Glomerular visceral epithelial cell (primary cell): ENCODE measurements at regions not wholly inside any gene's neighbourhood (a gene's known extent, or its start where the extent isn't known, plus 50 kb on each side); places are given as distances from the start of the nearest gene placed in this dataset.
"Not testable (repeated sequence)": the region's sequence is repeated elsewhere in the genome, so short reads cannot be mapped to it uniquely, and the experiment has no call there.

ENCODE experiments used
- DNase-seq: peaks from one replicate; pipeline ENCODE4 v3.0.0-alpha.2; 2016; ENCODE audit errors: extremely low spot score

DNA sequence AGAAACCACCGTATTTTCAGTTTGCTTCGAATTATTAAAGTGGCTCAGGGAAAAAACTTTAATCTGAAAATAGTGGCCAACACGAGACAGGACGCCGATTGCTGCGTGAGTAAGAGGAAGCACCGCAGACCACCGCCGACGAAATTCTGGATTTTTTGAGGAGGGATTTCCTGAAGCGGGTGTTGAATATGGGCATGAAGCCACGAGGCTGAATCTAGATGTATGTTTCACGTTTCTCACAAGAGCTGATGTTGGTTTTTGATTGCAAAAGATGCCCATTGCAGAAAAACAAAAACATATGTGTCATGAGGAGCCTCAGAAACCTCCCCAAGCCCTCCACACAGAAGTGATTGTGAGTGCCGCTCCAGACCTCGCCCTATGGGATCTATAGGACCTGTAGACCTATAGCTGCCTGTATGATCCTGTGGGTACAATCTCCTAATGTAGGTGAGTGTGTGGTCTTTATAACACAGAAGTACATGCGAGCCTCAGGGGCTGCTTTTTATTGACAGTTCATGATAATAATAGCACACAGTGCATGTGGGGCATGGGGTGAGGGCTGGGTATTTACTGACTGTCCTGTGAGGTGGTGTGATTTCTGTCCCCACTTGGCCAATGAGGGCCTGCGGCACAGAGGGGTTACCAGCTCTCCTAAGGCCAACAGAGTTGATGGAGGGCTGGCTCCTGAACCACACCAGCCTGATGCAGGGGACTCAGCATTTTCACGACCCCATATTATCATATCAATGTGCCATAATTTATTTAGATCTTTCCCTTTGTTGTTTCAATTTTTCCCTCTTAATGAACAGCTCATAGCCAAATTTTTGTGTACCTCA, 243.9 kb downstream of the DLL1 start:
- no peak for DNase-seq

DNA sequence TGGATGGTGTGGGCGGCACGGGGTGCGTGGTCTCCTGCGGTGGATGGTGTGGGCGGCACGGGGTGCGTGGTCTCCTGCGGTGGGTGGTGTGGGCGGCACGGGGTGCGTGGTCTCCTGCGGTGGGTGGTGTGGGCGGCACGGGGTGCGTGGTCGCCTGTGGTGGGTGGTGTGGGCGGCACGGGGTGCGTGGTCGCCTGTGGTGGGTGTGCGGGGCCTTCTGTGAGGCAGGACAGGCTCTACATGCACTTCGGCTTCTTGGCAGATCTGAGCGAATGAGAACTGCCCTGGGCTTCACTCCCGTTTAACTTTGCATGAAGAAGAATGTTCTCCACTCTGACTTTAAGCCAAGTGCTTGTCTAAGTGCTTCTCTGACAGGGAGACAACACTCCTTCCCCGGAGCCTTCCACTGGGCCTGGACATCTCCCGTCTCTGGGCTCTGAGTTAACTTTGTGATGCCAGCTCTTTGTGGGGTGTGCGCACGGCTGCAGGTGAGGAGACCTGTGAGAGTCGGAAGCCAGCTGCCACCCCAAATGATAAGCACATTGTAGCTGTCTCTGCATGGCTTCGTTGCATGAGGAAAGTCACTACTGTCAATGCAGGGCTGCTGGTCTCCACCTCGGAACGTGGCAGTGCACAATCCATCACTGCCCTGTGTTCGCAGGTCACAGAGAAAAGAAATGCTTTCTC, 244.8 kb downstream of the DLL1 start:
- DNase-seq: no peak

DNA sequence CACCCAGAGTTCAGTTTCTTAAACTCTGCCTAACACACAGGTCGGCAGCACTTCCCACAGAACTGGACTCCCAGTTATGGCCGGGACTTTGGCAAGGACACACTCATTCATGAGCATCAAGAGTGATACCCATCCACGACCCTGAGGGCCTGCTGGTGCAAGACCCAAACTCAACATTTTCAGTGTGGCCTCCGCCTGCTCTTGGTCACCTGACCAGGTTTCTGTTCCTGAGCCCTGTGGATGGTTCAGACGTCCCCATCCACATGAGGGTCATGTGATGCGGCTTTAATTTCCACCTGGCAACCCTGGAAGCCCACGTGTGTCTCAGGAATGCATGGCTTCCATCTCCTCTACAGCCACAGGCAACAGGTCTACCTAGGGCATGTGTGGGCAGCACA, 245.3 kb downstream of the DLL1 start:
- DNase-seq: no peak

DNA sequence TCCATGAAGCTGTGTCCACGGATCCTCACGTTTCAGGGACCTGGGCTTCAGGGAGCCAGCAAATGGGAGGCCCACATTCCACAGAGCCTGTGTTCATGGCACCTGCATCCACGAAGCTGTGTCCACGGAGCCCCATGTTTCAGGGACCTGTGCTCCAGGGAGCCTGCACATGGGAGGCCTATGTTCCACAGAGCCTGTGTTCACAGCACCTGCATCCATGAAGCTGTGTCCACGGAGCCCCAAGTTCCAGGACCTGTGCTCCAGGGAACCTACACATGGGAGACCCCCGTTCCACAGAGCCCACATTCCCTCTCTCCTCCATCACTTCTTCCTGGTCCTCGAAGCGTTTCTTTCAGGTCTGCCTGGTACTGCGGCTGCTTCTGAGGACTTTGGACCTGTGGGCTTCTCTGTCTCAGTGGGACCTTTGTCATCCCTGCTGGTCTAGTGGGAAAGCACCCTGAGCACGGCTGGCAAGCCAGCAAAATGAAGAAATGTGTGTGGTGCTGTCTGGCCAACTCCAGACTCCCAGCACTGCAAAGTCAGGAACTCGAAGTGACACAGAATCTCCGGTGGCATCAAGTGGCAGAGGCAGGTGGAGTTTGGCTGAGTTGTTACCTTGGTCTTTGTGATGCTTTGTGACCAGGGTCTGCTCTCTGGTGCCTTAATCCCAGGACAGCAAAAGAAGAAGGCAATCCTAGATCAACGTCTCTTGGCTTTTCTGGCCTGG, 245.9 kb downstream of the DLL1 start:
- no peak for DNase-seq

DNA sequence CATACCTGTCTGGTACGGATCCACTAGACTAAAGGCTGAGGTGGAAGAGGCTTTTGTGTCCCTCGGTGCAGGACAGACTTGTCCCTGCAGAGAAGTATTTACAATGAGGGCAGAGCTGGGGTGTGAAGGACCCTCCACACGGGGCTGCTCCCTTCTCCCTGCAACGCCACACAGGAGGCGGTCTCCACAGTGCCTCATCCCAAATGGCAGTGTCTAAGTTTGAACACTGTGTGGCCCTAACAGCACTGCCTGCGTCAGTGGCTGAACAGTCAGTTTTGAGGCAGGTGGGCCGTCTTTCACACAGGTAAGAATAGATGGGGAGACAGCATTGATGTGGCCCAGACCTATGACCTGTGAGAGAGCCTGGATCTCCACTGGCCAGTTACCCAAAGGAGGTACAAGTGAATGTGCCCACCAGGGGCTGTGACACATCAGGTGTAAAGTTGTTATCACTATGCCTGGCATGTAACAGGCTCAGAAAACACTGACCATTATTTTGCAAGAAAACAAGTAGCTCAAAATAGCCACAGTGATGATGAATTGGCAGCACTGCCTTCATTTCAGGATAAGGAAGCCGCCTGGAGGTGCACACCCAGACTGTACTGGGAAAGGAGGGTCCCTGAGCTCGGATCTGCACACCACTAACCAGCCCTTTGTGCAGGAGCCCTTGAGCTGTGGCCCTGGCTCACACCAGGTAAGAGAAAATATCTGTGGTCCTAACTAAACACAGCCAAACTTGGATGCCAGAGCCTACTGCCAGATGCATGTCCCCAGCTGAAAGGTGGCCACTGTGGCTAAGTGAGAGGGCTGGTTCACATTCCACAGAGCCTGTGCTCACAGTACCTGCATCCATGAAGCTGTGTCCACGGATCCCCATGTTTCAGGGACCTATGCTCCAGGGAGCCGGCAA, 246.7 kb downstream of the DLL1 start:
- DNase-seq: no peak

DNA sequence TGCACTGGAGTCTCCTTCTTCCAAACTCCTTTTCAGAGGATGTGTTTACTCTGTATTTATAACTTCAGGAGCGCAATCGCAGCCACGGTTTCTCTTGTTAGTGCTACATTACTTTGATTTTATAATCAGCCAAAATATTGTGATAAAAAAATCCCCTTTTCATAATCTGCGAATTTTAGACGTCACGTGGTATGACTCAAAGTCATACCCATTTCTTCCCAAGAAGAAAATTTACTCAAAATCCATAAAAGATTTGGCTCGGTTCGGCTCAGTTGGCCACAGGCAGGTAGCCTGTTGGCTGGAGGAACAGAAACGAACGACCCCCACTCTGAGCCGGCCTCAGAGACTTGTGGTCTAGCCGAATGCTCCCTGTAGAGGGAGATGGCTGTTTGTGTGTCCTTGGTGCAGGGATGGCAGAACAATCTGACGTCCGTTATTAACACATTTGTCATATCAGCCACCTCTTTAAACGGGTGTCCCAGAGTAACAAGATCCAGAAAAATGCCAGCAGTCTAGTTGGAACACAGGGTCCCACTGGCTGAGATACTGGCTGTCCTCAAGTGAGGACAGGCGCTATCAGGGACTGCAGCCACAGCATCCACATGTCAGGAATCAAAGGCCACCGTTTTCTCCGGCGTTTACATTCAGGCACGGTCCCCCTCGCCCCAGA, 247.6 kb downstream of the DLL1 start:
- no peak for DNase-seq

DNA sequence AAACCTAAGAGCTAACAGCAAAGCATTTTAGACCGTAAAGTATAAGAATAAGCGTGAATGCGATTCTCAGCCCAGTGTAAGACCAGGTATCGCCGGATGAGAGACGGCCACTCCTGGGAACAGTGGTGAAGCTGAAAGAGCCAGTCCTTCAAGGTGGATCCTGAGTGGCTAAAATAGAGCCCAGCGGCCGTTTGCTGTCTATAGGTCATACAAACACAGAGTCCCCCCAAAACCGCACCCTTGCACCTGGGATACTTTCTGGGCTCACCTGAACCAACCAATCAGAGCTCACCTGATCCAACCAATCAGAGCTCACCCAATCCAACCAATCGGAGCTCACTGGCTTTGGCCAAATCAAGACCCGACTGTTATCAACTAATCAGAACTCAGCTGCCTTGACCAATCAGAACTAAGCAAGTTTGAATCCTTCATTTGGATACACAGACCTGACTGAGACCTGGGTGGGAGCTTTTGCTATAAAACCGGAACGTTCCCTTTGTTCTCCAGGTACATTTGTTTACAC, 248.2 kb downstream of the DLL1 start:
- DNase-seq: no peak

GRCh38 chr6:170042123-170042522, 248.8 kb downstream of the DLL1 start:
- no peak for DNase-seq

- no peak for DNase-seq
Observed at GRCh38 chr6:170041526-170041925, 249.4 kb downstream of the DLL1 start.

- DNase-seq: no peak
Observed at GRCh38 chr6:170040906-170041305, 250.0 kb downstream of the DLL1 start.

DNA sequence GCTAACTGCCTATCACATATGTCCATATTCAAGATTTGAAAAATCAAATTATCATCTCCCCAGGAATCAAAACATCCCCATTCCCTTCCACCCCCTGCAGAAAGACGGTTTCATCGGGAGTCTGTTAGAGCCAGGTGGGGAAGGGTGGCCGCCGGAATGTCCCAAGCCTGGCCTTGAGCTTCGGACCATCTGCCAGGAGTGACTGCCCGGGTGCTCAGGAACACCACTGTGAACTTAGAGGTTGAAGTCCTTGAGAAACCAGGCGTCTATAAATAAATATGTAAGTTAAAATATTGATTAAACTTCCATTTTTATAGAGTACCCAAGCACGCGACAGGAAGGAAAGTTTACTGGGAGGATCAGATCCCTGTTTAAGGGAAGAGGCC, 250.8 kb downstream of the DLL1 start:
- DNase-seq: no peak

GRCh38 chr6:170039156-170040114, 251.4 kb downstream of the DLL1 start:
- DNase-seq: no peak

DNA sequence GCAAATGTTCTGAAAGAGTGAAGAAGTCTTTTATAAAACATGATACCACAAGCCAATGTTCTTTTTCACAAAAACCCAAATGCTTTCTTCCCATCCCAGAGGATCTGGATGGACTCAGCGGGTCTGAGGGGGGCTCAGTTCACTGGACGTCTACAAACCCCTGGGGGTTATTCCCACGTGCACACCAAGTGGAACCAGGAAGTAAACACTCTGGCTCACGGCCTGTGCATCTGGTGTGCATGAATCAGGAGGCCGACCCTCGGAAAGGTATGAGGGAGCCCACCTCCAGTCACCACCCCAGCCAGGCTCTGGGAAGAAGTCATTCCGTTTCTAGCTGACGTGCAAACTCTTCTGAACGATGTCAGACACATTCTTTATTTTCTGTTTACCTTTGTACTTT, 252.2 kb downstream of the DLL1 start:
- DNase-seq: no peak

DNA sequence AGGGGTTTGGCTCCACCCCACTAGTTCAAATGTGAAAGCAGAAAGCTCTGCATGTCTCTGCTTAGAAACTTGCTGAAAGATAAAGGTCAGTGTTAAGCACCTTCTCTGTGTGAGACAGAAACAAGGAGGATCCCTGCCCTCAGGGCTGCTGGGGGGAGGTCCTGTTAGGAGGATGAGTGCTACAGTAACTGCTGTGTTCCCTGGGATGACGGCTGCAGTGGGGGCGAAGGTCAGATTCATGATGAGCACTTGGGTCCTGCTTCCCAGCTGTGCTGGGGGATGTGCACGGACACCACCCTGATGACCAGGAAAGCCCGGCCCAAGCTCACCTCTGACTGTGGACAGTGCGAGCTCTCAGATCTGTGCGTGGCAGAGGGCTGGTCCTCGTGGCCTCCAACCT, 252.6 kb downstream of the DLL1 start:
- no peak for DNase-seq

- no peak for DNase-seq
Observed at GRCh38 chr6:170037541-170038250, 253.2 kb downstream of the DLL1 start.

- no peak for DNase-seq
Observed at GRCh38 chr6:170036916-170037315, 254.0 kb downstream of the DLL1 start.

DNA sequence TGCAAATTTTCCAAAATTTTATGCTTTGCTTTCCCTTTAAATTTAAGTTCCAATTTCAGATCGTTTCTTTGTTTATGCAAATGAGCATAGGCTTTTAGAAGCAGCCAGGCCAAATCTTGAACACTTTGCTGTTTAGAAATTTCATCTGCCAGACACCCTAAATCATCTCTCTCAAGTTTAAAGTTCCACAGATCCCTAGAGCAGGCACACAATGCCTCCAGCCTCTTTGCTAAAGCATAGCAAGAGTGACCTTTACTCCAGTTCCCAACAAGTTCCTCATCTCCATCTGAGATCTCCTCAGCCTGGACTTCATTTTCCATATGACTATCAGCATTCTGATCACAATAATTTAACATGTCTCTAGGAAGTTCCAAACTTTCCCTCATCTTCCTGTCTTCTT, 254.5 kb downstream of the DLL1 start:
- DNase-seq: not testable (repeated sequence)

DNA sequence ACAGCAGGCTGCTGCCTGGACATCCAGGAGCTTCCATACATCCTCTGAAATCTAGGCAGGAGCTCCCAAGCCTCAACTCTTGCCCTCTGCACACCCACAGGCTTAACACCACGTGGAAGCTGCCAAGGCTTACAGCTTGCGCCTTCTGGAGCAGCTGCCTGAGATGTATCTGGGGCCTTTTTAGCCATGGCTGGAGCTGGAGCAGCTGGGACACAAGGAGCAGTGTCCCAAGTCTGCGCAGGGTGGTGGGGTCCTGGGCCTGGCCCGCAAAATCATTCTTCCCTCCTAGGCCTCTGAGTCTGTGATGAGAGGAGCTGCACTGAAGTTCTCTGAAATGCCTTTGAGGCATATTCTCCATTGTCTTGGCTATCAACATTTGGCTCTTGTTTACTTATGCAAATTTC, 255.0 kb downstream of the DLL1 start:
- DNase-seq: no peak

DNA sequence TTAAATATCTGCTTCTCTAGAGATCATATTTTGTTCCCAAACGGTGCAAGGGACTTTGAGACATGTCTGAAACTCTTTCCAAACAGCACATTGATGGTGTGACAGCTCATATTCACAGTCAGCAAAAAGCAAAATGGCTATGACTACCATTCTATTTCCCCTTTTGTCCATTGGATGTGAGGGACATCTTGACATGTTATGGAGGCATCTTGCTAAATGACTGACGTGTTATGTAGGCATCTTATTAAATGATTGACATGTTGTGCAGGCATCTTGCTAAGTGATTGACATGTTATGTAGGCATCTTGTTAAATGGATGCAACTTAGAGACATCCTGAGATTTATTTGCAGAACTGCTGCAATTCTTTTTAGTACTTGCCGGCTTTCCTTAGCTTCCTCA, 255.8 kb downstream of the DLL1 start:
- no peak for DNase-seq
